ENCODE measurements at regions not wholly inside any gene's neighbourhood (a gene's known extent, or its start where the extent isn't known, plus 50 kb on each side); places are given as distances from the start of the nearest gene placed in this dataset.

DNA sequence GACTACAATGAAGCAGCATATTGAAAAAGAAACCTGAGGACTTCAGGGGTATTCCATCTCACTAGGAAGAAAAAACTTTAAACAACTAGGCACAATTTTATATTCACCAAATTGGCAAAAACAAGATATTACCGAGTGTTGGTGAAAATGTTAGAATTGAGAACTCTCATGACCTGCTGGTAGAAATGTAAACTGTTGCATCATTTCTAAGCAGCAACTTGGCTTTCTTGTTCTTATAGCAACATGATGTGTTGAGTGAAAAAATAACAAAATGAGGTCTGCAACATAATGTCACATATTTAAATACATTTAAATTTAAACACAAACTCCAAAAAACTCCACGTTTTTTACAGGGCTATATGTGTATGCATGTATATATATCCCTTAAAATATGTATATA, 59.0 kb upstream of the SPPL2A start:
- no peaks in the 10 kb centered on the region for H3K9me3 ChIP-seq (ENCODE audit: low read length)
- H2AFZ ChIP-seq (ENCODE audit: low read length) = no peak overlapping the region
- H3K79me2 ChIP-seq (ENCODE audit: insufficient read depth, low read length) = no peaks in the 10 kb centered on the region
- H3K27me3 ChIP-seq (ENCODE audit: insufficient read depth, low read length) = no peaks in the 10 kb centered on the region; the same call in 1 of the 2 replicates
- H3K4me3 ChIP-seq (ENCODE audit: low read depth, low read length, poor library complexity, severe bottlenecking) = no peak overlapping the region
- no peak overlapping the region for H3K4me2 ChIP-seq (ENCODE audit: low read length)
- H4K20me1 ChIP-seq (ENCODE audit: insufficient read depth, low read length) = no peaks in the 10 kb centered on the region
- no peaks in the 10 kb centered on the region for H3K9me2 ChIP-seq (ENCODE audit: low read depth, low read length)
- H3K4me1 ChIP-seq (ENCODE audit: insufficient read depth, low read length, severe bottlenecking) = no peaks in the 10 kb centered on the region
- no peak overlapping the region for H3K27ac ChIP-seq (ENCODE audit: low read depth, low read length, poor library complexity, severe bottlenecking)
- TF ChIP-seq CTCF (IDR thresholded peaks at IDR 0.05; ENCODE audit: low read length) (no peak), EZH2 (IDR thresholded peaks at IDR 0.05; ENCODE audit: borderline replicate concordance, low read length) (no peak)
- H3F3A ChIP-seq (ENCODE audit: insufficient read depth, low read length) = no peaks in the 10 kb centered on the region
- no peaks in the 10 kb centered on the region for H3K36me3 ChIP-seq (ENCODE audit: insufficient read depth, low read length)
- no peak overlapping the region for H3K9ac ChIP-seq (ENCODE audit: low read length)

GRCh38 chr15:50823281-50823680, 57.8 kb upstream of the SPPL2A start:
- Histone ChIP-seq H3K36me3 (ENCODE audit: insufficient read depth, low read length) (no peaks in the 10 kb centered on the region), H4K20me1 (ENCODE audit: insufficient read depth, low read length) (no peaks in the 10 kb centered on the region), H3K27me3 (ENCODE audit: insufficient read depth, low read length) (no peaks in the 10 kb centered on the region; the same call in 1 of the 2 replicates), H3K9ac (ENCODE audit: low read length) (no peak overlapping the region), H2AFZ (ENCODE audit: low read length) (no peak overlapping the region), H3K9me3 (ENCODE audit: low read length) (no peaks in the 10 kb centered on the region), H3K27ac (ENCODE audit: low read depth, low read length, poor library complexity, severe bottlenecking) (no peak overlapping the region), H3K9me2 (ENCODE audit: low read depth, low read length) (no peaks in the 10 kb centered on the region), H3K79me2 (ENCODE audit: insufficient read depth, low read length) (no peaks in the 10 kb centered on the region), H3K4me1 (ENCODE audit: insufficient read depth, low read length, severe bottlenecking) (no peaks in the 10 kb centered on the region), H3K4me3 (ENCODE audit: low read depth, low read length, poor library complexity, severe bottlenecking) (no peak overlapping the region), H3F3A (ENCODE audit: insufficient read depth, low read length) (no peaks in the 10 kb centered on the region), H3K4me2 (ENCODE audit: low read length) (no peak overlapping the region)
- TF ChIP-seq EZH2 (IDR thresholded peaks at IDR 0.05; ENCODE audit: borderline replicate concordance, low read length) (no peak), CTCF (IDR thresholded peaks at IDR 0.05; ENCODE audit: low read length) (no peak)

DNA sequence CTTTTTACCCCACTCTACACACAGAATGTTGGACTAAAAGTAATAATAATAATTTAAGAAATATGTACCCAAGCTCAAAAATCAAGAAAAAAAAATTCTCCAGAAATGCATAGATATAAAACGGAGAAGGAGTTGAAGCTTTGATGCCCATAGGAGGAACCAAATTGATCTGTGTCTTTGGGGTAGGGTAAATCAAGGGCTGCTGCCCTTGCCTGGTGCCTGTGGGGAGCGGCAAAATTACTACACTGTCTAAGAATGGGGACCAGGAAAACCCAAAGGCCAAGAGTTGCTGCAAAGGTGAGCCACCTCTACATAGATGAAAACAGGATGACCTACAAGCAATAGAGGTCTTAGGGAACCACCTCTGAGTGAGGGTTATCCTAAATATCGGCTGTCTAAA, 56.0 kb upstream of the SPPL2A start:
- Histone ChIP-seq H3K36me3 (ENCODE audit: insufficient read depth, low read length) (no peaks in the 10 kb centered on the region), H3K9me2 (ENCODE audit: low read depth, low read length) (no peaks in the 10 kb centered on the region), H3F3A (ENCODE audit: insufficient read depth, low read length) (no peaks in the 10 kb centered on the region), H3K4me2 (ENCODE audit: low read length) (no peak overlapping the region), H3K4me1 (ENCODE audit: insufficient read depth, low read length, severe bottlenecking) (no peaks in the 10 kb centered on the region), H3K9ac (ENCODE audit: low read length) (no peak overlapping the region), H3K27me3 (ENCODE audit: insufficient read depth, low read length) (no peaks in the 10 kb centered on the region; the same call in 1 of the 2 replicates), H4K20me1 (ENCODE audit: insufficient read depth, low read length) (no peaks in the 10 kb centered on the region), H3K79me2 (ENCODE audit: insufficient read depth, low read length) (no peaks in the 10 kb centered on the region), H3K27ac (ENCODE audit: low read depth, low read length, poor library complexity, severe bottlenecking) (no peak overlapping the region), H3K9me3 (ENCODE audit: low read length) (no peaks in the 10 kb centered on the region), H2AFZ (ENCODE audit: low read length) (no peak overlapping the region), H3K4me3 (ENCODE audit: low read depth, low read length, poor library complexity, severe bottlenecking) (no peak overlapping the region)
- no peak for TF ChIP-seq CTCF (IDR thresholded peaks at IDR 0.05; ENCODE audit: low read length)
